Calu3 (cell line): ENCODE measurements at regions not wholly inside any gene's neighbourhood (a gene's known extent, or its start where the extent isn't known, plus 50 kb on each side); places are given as distances from the start of the nearest gene placed in this dataset.

Experiments used
- BruUV-seq: library from RNA; stranded (reverse); fragments of 400-500 nt; replicated peaks from 2 replicates; lab custom pipeline; 2021; lab: Mats Ljungman, UMichigan
- CTCF ChIA-PET: fragments of 300-600 bp; sonication (Branson Sonifier 250); formaldehyde crosslinking; loops from one replicate; lab custom pipeline; 2022; ENCODE audit warnings: antibody characterized with exemption; lab: Charles Lee
- DNase-seq: peaks from one replicate; pipeline ENCODE4 v3.0.0; 2022
- H3K27ac Mint-ChIP-seq: one replicate; pipeline ENCODE4 v1.8.0; 2022; ENCODE audit warnings: mixed read lengths; ENCODE audit not compliant: unreplicated experiment
- H3K27me3 Mint-ChIP-seq: one replicate; pipeline ENCODE4 v1.8.0; 2022; ENCODE audit warnings: mixed read lengths; ENCODE audit not compliant: unreplicated experiment
- H3K36me3 Mint-ChIP-seq: one replicate; pipeline ENCODE4 v1.8.0; 2022; ENCODE audit warnings: mild to moderate bottlenecking, moderate library complexity, mixed read lengths; ENCODE audit not compliant: insufficient read depth, unreplicated experiment
- H3K4me1 Mint-ChIP-seq: one replicate; pipeline ENCODE4 v1.8.0; 2022; ENCODE audit warnings: mild to moderate bottlenecking, low read depth, mixed read lengths; ENCODE audit not compliant: unreplicated experiment
- H3K4me3 Mint-ChIP-seq: one replicate; pipeline ENCODE4 v1.8.0; 2022; ENCODE audit warnings: mild to moderate bottlenecking, low read depth, moderate library complexity, mixed read lengths; ENCODE audit not compliant: unreplicated experiment
- H3K9me3 Mint-ChIP-seq: one replicate; pipeline ENCODE4 v1.8.0; 2022; ENCODE audit warnings: low read depth, mixed read lengths; ENCODE audit not compliant: unreplicated experiment
- CTCF ChIP-seq: fragments of 200-600 bp; IDR thresholded peaks from one replicate; pipeline ENCODE4 v1.8.0; 2022; ENCODE audit warnings: antibody characterized with exemption; ENCODE audit not compliant: unreplicated experiment
- intact Hi-C: fragments of 100-400 bp; cut with micrococcal nuclease; formaldehyde crosslinking; loops from one replicate; pipeline ENCODE4 v1.10.0; 2022; ENCODE audit not compliant: unreplicated experiment

GRCh38 chr4:147094238-147094637 lies 148.6 kb upstream of the TTC29 start:
- no peak overlapping the region for H3K27ac Mint-ChIP-seq
- CTCF ChIA-PET = no interaction called here
- DNase-seq = peak; percentile 2
- no peaks in the 10 kb centered on the region for H3K9me3 Mint-ChIP-seq
- intact Hi-C loops = loop anchor here (10.0 kb wide), 1 partner anchor 169 kb away; no protein-coding TSS in a partner anchor
- no TSS peak for BruUV-seq
- TF ChIP-seq CTCF = no peak
- H3K36me3 Mint-ChIP-seq = no peaks in the 10 kb centered on the region
- H3K4me3 Mint-ChIP-seq = no peak overlapping the region
- no peaks in the 10 kb centered on the region for H3K4me1 Mint-ChIP-seq
- H3K27me3 Mint-ChIP-seq = no peaks in the 10 kb centered on the region

GRCh38 chr4:147096667-147097604 lies 151.3 kb upstream of the TTC29 start:
- DNase-seq = no peak
- Mint-ChIP-seq H3K4me1 (no peaks in the 10 kb centered on the region), H3K9me3 (no peaks in the 10 kb centered on the region), H3K4me3 (no peak overlapping the region), H3K36me3 (no peaks in the 10 kb centered on the region), H3K27me3 (no peaks in the 10 kb centered on the region), H3K27ac (no peak overlapping the region)
- CTCF ChIA-PET = interaction anchor here (0.9 to 2.4 kb wide), 4 partner anchors 61 to 520 kb away, joined by 3 to 38 read pairs (median 4); partner anchors contain the start of gene TMEM184C
- TF ChIP-seq CTCF = peak; percentile 14
- intact Hi-C loops = loop anchor here (1.0 to 10.0 kb wide), 4 partner anchors 78 to 920 kb away; partner anchors contain the start of gene LSM6
- no TSS peak for BruUV-seq

- CTCF ChIA-PET = no interaction called here
- no peaks in the 10 kb centered on the region for H3K36me3 Mint-ChIP-seq
- no peak overlapping the region for H3K27ac Mint-ChIP-seq
- intact Hi-C loops = no loop called here
- TF ChIP-seq CTCF = no peak
- BruUV-seq = no TSS peak
- H3K9me3 Mint-ChIP-seq = no peaks in the 10 kb centered on the region
- H3K4me1 Mint-ChIP-seq = no peaks in the 10 kb centered on the region
- DNase-seq = no peak
- H3K4me3 Mint-ChIP-seq = no peak overlapping the region
- no peaks in the 10 kb centered on the region for H3K27me3 Mint-ChIP-seq
Measured at GRCh38 chr4:147101678-147102077, 156.0 kb upstream of the TTC29 start.

GRCh38 chr4:147102596-147102995 lies 156.9 kb upstream of the TTC29 start:
- H3K4me3 Mint-ChIP-seq = no peak overlapping the region
- H3K4me1 Mint-ChIP-seq = no peaks in the 10 kb centered on the region
- no peaks in the 10 kb centered on the region for H3K27me3 Mint-ChIP-seq
- TF ChIP-seq CTCF = no peak
- intact Hi-C loops = no loop called here
- H3K9me3 Mint-ChIP-seq = no peaks in the 10 kb centered on the region
- DNase-seq = no peak
- no TSS peak for BruUV-seq
- no peak overlapping the region for H3K27ac Mint-ChIP-seq
- no peaks in the 10 kb centered on the region for H3K36me3 Mint-ChIP-seq
- CTCF ChIA-PET = no interaction called here
